Activated T-helper 1 cell treated with anti-CD3 and anti-CD28 coated beads, Interleukin-12 subunit alpha, Interleukin-12 subunit beta, Interleukin-2, Interleukin-4 antibody, amounts not matched to agents 30 ng/mL and 10 ng/mL and 1 ng/mL, durations not matched to agents 14 hours and 24 hours and 36 hours (primary cell): ENCODE measurements at regions not wholly inside any gene's neighbourhood (a gene's known extent, or its start where the extent isn't known, plus 50 kb on each side); places are given as distances from the start of the nearest gene placed in this dataset.

ENCODE experiments used
- DNase-seq: peaks from one replicate; pipeline ENCODE4 v3.0.0; 2021; ENCODE audit warnings: low spot score
- H3K27ac Mint-ChIP-seq: one replicate; pipeline ENCODE4 v1.8.0; 2021; ENCODE audit warnings: mild to moderate bottlenecking, mixed read lengths
- H3K27me3 Mint-ChIP-seq: one replicate; pipeline ENCODE4 v1.8.0; 2022; ENCODE audit warnings: mild to moderate bottlenecking, moderate library complexity, mixed read lengths; ENCODE audit not compliant: insufficient read depth
- H3K36me3 Mint-ChIP-seq: one replicate; pipeline ENCODE4 v1.8.0; 2021; ENCODE audit warnings: low read depth, mixed read lengths
- H3K4me1 Mint-ChIP-seq: one replicate; pipeline ENCODE4 v1.8.0; 2021; ENCODE audit warnings: low read depth, mixed read lengths
- H3K4me3 Mint-ChIP-seq: one replicate; pipeline ENCODE4 v1.8.0; 2021; ENCODE audit warnings: mild to moderate bottlenecking, moderate library complexity, mixed read lengths
- H3K9me3 Mint-ChIP-seq: one replicate; pipeline ENCODE4 v1.8.0; 2021; ENCODE audit warnings: mixed read lengths
- intact Hi-C: fragments of 100-400 bp; cut with micrococcal nuclease; formaldehyde crosslinking; loops from one replicate; pipeline ENCODE4 v1.15.1; 2024

DNA sequence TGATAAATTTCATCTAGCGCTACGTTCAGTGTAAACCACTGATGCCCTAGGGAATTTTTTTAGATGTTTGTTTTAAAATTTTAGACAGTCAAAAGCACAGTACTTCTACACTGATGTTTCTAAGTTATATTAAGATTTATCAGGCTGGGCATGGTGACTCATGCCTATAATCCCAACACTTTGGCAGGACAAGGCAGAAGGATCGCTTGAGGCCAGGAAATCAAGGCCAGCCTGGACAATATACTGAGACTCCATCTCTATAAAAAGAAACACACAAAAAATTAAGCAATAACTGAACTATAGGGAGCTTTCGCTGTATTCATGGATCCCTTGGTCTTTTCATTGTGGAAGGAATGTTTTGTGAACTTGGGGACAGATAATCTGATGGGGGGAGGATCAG is 50.6 kb upstream of the MAPRE2 start:
- Mint-ChIP-seq H3K27ac (no peak overlapping the region), H3K36me3 (no peaks in the 10 kb centered on the region), H3K4me1 (peaks cover 8% of the 10 kb centered on the region), H3K4me3 (no peak overlapping the region), H3K9me3 (no peaks in the 10 kb centered on the region), H3K27me3 (peaks cover 8% of the 10 kb centered on the region)
- intact Hi-C loops: no loop called here
- DNase-seq: no peak

DNA sequence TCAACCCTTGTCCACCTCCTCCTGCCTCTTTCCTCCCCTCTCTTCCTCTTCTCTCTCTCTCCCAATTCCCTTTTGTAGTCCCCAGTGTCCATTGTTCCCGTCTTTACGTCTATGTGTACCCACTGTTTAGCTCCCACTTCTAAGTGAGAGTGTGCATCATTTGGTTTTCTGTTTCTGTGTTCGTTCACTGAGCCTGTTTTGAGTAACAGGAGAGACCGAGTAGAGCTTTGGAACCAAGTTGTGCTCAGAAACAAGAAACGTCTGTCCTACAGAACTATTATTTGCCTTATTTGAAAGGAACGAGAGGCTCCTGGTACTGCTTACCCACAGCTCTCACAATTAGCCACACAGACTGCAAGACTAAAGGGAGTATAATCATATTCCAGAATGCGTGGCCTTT is 50.1 kb upstream of the MAPRE2 start:
- H3K4me1 Mint-ChIP-seq: peaks cover 8% of the 10 kb centered on the region
- H3K27me3 Mint-ChIP-seq: peaks cover 8% of the 10 kb centered on the region
- H3K9me3 Mint-ChIP-seq: no peaks in the 10 kb centered on the region
- intact Hi-C loops: no loop called here
- no peak overlapping the region for H3K27ac Mint-ChIP-seq
- H3K36me3 Mint-ChIP-seq: no peaks in the 10 kb centered on the region
- H3K4me3 Mint-ChIP-seq: no peak overlapping the region
- no peak for DNase-seq
